NCI-H2171 treated with DMSO at 0.1 percent for 48 hours (cell line): ENCODE measurements at regions not wholly inside any gene's neighbourhood (a gene's known extent, or its start where the extent isn't known, plus 50 kb on each side); places are given as distances from the start of the nearest gene placed in this dataset.
"Not testable (repeated sequence)": the region's sequence is repeated elsewhere in the genome, so short reads cannot be mapped to it uniquely, and the experiment has no call there.

Source experiments
- DNase-seq: peaks from one replicate; lab custom pipeline; 2025; lab: John Stamatoyannopoulos, UW

DNA sequence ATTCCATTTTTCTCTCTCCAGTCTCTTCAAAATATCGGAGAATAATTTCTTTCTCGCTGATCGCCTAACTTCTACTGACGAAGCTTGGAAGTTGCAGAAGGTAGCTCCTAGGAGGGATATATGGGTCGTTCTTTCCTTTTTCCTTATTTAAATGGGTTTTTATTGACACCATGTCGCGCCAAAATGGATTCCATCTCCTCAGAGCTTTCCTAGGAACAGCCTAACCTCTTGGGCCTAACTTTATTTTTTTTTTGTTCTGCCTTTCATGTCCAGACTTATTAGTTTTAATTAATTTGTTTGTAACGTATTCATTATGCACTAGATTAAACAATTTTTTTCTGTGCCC, 92.0 kb upstream of the XIST start:
- no peak for DNase-seq

DNA sequence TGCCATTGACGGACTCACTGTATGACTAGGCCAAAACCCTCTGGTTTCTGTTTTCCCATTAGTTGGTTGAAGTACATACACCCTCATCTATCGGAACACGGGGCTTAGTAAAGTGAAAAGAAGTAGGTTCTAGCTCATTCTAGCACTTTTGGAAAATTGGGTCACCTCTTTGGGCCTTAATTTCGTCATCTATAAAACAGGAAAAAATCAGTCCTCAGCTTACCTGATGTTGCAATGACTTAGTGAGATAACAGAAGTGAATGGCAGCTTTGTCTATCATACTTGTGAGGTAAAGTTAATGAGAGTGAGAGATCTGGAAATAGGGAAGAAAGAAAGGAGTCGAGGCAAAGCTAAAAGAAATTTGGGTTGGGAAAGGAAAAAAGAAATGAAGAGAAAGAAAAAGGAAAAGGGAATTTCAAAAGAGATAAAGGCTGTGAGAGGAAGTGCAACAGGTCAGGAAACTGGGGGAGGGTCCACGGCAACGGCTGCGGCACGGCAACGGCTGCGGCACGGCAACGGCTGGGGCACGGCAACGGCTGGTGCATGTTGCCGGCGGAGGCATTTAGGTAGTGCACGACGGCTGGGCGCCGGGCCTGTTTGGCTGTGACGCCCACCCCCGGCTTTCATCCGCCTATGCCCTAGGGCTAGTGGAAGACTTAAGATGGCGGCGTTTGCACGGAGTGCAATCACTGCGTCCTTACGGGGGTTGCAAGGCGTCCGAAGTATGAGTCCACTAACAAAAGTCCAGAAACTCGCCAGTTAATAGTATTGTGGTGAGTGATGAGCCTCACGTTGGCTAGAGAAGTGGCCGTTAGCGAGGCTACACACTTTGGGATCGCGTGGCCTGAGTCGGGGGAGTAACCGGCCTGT, 91.4 kb upstream of the XIST start:
- peak; percentile 81 for DNase-seq

DNA sequence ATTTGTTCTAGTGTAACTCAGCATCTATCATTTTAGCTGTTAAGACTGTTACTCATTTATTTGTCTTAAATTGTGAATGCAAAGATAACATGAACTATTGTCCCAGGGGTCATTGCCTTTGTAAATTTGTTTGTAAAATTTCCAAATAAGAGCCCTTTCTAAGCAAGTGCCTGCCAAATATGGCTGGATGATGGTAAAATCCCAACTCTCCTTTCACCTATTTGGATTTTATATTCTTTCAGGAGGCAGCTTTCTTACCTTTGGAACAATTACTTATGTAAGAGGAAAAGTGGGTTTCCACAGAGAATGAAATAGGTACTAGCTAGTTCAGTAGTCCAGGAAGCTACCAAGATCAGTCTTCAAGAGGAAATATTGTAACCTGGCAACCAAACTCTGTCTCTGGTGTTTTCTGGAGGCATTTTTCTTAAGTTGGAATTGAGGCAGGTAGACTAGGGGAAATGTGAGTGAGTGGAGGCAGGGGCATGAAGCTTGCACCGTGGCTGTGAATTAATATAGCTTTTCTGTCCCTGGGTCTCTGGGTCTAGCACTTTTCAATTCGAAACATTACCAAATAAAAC, 88.5 kb upstream of the XIST start:
- DNase-seq = no peak

DNA sequence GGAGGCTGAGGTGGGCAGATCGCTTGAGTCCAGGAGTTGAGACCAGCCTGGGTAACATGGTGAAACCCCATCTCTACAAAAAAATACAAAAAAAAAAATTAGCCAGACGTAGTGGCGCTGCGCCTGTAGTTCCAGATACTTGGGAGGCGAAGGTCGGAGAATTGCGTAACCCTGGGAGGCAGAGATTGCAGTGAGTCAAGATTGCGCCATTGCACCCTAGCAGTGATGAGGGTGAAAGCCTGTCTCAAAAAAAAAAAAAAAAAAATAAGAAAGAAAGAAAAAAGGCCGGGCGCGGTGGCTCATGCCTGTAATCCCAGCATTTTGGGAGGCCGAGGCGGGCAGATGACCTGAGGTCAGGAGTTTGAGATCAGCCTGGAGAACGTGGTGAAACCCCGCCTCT, 85.3 kb upstream of the XIST start:
- DNase-seq = not testable (repeated sequence)

DNA sequence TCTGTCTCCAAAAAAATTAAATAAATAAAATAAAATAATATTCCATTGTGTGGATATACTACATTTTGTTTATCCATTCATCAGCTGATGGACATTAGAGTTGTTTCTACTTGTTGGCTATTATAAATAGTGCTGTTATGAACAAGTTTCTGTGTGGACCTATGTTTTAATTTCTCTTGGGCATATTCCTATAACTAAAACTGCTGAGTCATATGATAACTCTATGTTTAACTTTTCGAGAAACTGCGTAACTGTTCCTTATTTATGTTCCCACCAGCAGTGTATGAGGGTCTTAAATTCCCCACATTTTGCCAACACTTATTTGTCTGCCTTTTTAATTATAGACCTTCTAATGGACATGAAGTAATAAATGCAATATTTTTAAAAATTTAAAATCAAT, 80.0 kb upstream of the XIST start:
- DNase-seq = no peak

DNA sequence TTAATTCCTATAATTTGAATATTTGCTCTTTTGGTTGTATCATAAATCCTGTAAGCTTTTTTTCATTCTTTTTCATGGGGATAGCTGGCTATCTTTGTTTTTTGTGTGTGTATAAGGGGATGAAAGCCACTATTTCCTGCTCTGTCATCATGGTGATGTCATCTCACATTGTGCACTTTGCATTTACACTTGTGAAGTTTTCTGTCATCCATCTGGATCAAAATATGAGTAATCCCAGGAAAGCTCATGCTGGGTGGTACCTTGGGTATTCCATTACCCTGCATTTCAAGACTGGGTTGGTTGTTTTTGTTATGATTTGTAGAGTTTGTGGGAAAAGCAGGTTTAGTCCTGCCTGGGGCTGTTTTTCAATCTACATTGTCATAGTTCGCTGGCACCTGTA, 77.8 kb upstream of the XIST start:
- no peak for DNase-seq

DNA sequence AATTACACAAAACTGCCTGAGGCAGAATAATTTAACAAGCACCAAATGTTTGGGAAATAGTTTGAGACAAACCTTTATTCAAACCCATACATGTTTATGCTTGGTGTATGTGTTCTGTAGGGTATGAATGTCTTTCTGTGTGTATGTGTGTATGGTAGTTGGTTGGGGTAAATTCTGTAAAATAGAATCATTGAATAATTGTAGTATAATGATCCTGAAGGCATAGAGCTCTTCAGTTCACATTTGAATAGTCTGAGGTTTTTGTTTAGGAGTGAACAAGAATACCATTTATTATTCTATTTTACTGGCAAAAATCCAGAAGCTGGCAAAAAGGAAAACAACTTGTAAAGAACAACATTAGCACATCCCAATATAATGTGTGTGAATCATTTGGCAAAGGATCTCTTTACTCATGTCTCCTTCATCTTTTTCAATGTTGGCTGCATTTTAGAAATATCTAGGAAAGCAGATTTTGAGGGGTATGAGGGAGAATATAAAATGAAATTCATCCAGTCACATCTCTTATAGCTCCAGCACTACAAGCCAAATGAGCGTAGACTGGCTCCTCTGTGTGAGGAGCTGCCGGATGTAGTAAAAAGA, 70.4 kb upstream of the XIST start:
- DNase-seq = no peak

DNA sequence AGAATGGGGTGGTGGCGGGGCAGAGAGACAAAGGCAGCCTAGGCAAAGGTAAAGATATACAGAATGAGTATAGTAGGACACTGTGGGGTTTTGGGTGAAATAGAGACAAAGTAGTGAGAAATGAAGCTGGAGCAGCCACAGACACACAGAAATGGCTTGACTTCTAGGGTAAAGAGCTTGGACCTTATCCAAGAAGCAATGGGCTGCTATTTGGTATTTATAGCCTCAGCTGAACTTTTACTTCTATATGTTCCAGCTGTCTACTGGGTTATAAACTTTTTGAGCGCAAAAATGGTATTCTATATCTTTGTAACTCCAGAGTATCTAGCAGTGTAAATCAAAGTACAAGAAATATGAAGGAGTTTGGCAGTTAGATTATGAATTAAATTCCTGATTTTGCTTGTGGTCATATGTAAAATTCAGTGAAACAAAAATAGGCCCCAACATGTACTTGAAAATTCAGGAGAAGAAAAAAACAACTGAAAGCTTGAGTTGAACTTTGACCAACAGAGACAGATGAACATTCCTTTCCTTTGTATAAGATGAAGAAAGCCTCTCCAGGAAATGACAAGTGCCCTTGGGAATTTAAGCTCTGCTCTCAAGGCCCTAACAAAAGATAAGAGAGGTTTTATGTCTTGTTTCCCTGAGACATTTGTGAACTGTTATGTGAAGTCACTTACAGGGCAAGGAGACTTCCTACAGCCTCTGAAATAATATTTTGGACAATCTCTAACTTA, 64.6 kb upstream of the XIST start:
- no peak for DNase-seq

DNA sequence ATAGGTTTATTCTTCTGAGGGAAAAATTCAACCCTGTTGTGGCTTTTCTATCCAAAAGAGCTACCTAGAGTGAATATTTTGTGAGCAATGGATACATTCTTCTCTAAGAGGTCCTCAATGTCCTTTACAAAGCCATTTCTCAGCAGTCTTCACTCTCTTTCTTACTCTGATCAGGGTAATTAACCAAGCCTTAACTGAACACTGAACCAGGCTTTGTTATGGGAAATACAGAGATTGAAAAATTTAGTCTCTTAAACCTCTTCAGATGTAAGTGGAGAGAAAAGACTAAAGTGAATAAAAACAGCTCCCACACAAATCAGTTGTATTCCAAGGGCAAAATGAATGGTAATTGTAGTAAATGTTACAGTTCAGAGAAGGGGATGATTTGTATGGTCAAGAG, 64.0 kb upstream of the XIST start:
- DNase-seq = no peak

DNA sequence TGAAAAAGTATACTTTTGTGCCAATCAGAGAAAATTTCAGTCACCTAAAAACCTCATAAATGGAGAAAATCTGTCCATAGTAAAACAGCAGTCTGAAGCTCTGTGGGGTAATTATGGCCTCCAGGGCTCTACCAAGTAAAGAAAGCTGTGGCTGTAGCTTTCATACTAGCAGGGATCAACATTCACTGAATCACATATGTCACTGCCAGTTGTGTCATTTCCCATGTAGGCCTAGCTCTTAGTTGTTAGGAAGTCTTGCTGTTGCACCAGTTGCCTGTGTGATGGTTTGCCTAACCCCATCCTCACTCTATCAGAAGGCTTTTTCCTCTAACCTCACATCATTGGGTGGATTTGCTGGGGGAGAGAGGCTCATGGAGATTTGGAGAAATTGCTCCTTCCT, 62.3 kb upstream of the XIST start:
- DNase-seq = not testable (repeated sequence)

DNA sequence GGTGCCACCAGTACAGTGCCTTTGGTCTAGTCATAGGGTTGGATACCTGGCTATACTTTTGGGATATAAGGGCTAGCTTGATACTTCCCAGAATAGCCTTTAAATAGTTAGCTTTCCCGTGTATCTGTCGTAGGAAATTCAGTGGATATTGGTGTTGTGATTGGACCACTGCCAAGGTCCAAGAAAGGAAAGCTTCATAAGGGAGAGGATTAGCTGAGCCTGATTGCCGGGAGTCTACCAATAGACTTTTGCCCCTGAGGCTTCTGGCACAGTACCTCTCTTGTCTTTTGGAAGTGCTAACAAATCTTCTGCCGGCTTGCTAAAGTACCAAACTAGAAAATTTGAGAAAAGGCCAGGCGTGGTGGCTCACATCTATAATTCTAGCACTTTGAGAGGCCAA, 61.1 kb upstream of the XIST start:
- DNase-seq = no peak

DNA sequence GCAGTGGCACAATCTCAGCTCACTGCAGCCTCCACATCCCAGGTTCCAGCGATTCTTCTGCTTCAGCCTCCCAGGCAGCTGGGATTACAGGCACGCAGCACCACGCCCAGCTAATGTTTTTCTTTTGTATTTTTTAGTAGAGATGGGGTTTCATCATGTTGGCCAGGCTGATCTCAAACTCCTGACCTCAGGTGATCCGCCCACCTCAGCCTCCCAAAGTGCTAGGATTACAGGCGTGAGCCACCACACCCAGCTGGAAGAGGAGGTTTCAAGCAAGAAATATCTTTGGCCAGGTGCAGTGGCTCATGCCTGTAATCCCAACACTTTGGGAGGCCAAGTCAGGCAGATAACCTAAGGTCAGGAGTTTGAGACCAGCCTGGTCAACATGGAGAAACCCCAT, 59.4 kb upstream of the XIST start:
- not testable (repeated sequence) for DNase-seq

DNA sequence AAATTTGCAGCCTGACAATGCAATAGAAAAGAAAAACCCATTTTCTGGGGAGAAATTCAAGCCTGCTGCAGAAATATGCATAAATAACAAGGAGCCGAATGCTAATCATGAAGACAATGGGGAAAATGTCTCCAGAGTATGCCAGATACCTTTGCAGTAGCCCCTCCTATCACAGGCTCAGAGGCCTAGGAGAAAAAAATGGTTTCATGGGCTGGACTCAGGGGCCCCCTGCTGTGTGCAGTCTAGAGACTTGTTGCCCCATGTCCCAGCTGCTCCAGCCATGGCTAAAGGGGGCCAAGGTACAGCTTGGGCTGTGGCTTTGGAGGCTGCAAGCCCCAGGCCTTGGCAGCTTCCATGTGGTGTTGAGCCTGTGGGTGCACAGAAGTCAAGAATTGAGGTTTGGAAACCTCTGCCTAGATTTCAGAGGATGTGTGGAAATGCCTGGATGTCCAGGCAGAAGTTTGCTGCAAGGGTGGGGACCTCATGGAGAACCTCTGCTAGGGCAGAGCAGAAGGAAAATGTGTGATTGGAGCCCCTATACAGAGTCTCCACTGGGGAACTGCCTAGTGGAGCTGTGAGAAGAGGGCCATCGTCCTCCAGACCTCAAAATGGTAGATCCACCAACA, 53.3 kb upstream of the XIST start:
- DNase-seq = not testable (repeated sequence)

DNA sequence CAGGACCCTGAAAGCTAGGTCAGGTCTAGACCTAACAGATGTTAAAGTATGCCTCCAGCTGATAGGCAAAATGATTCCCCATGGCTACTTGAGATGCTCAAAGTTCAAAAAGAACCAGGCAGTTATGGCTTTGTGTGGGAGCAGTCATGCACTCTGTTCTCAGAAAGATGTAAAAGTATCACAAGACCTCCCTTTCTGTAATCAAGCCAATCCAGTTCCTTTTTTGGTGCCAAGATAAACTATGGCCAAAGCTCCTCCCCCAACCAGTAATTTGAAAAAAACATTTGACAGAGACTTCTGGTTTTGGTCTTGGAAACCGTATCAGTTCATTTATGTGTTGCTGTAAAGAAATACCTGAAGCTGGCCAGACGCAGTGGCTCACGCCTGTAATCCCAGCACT, 51.4 kb upstream of the XIST start:
- no peak for DNase-seq
